Neutrophil (primary cell): ENCODE measurements at regions not wholly inside any gene's neighbourhood (a gene's known extent, or its start where the extent isn't known, plus 50 kb on each side); places are given as distances from the start of the nearest gene placed in this dataset.

Experiments used
- H3K27ac ChIP-seq: fragments of 200-600 bp; sonication (generic); 2 replicates; pipeline ENCODE4 v1.5.1; 2016; ENCODE audit warnings: mild to moderate bottlenecking, moderate library complexity
- H3K27me3 ChIP-seq: fragments of 200-600 bp; sonication (generic); 2 replicates; pipeline ENCODE4 v1.6.0; 2016; ENCODE audit warnings: mild to moderate bottlenecking
- H3K36me3 ChIP-seq: fragments of 200-600 bp; sonication (generic); 2 replicates; pipeline ENCODE4 v1.5.1; 2017
- H3K4me1 ChIP-seq, 2 experiments: fragments of 200-600 bp in 1 of 2; sonication (generic) in 1 of 2; 1 replicate in 1 of 2; 2 replicates in 1 of 2; pipeline versions ENCODE4 v1.5.1 to v1.6.1; 2013 to 2016; ENCODE audit warnings: low read depth in 1 of 2, low read length in 1 of 2, mild to moderate bottlenecking in 1 of 2, moderate library complexity in 1 of 2; ENCODE audit not compliant: control insufficient read depth in 1 of 2, insufficient read depth in 1 of 2
- H3K4me3 ChIP-seq, 2 experiments: fragments of 200-600 bp in 1 of 2; sonication (generic) in 1 of 2; 1 replicate in 1 of 2; 2 replicates in 1 of 2; pipeline ENCODE4 v1.5.1; 2013 to 2016; ENCODE audit warnings: low read depth in 1 of 2, low read length in 1 of 2, mild to moderate bottlenecking in 1 of 2, moderate library complexity in 1 of 2
- H3K9me3 ChIP-seq: fragments of 200-600 bp; sonication (generic); 2 replicates; pipeline ENCODE4 v1.5.1; 2016
- CTCF ChIP-seq: fragments of 200-600 bp; sonication (generic); IDR thresholded peaks from 2 replicates; pipeline ENCODE4 v1.5.1; 2016; ENCODE audit warnings: antibody characterized with exemption

- H3K9me3 ChIP-seq = no peaks in the 10 kb centered on the region
- H3K4me1 ChIP-seq = no peaks in the 10 kb centered on the region
- no peak for TF ChIP-seq CTCF
- H3K27ac ChIP-seq = no peak overlapping the region
- no peaks in the 10 kb centered on the region for H3K27me3 ChIP-seq
- no peak overlapping the region for H3K4me3 ChIP-seq
- H3K36me3 ChIP-seq = no peaks in the 10 kb centered on the region
These were observed 82.3 kb upstream of the EDNRA start for GRCh38 chr4:147398556-147398955.

- Histone ChIP-seq H3K9me3 (no peaks in the 10 kb centered on the region), H3K27me3 (no peaks in the 10 kb centered on the region), H3K27ac (no peak overlapping the region), H3K36me3 (no peaks in the 10 kb centered on the region), H3K4me3 (no peak overlapping the region), H3K4me1 (no peaks in the 10 kb centered on the region)
- no peak for TF ChIP-seq CTCF
These were observed 80.2 kb upstream of the EDNRA start for GRCh38 chr4:147400721-147401120.

GRCh38 chr4:147401221-147401620 lies 79.7 kb upstream of the EDNRA start:
- Histone ChIP-seq H3K27ac (no peak overlapping the region), H3K4me1 (no peaks in the 10 kb centered on the region)

GRCh38 chr4:147407261-147408045 lies 73.4 kb upstream of the EDNRA start:
- no peak for TF ChIP-seq CTCF
- H3K27ac ChIP-seq = no peak overlapping the region

More at GRCh38 chr4:147401221-147401620, 79.7 kb upstream of the EDNRA start:
- Histone ChIP-seq H3K27me3 (no peaks in the 10 kb centered on the region), H3K4me3 (no peak overlapping the region), H3K36me3 (no peaks in the 10 kb centered on the region), H3K9me3 (no peaks in the 10 kb centered on the region)
- no peak for TF ChIP-seq CTCF

GRCh38 chr4:147408189-147408588 lies 72.7 kb upstream of the EDNRA start:
- TF ChIP-seq CTCF = no peak
- Histone ChIP-seq H3K27me3 (no peaks in the 10 kb centered on the region), H3K9me3 (no peaks in the 10 kb centered on the region), H3K27ac (no peak overlapping the region), H3K4me1 (no peaks in the 10 kb centered on the region), H3K4me3 (no peak overlapping the region), H3K36me3 (no peaks in the 10 kb centered on the region)

More at GRCh38 chr4:147407261-147408045, 73.4 kb upstream of the EDNRA start:
- no peaks in the 10 kb centered on the region for H3K36me3 ChIP-seq
- no peaks in the 10 kb centered on the region for H3K9me3 ChIP-seq
- no peak overlapping the region for H3K4me3 ChIP-seq
- no peaks in the 10 kb centered on the region for H3K4me1 ChIP-seq
- H3K27me3 ChIP-seq = no peaks in the 10 kb centered on the region
